ENCODE measurements at regions not wholly inside any gene's neighbourhood (a gene's known extent, or its start where the extent isn't known, plus 50 kb on each side); places are given as distances from the start of the nearest gene placed in this dataset.
"Not testable (repeated sequence)": the region's sequence is repeated elsewhere in the genome, so short reads cannot be mapped to it uniquely, and the experiment has no call there.

GRCh38 chr2:129819855-129820254 is 159.6 kb upstream of the RAB6C start:
- no peak for DNase-seq (ENCODE audit: low spot score)

DNA sequence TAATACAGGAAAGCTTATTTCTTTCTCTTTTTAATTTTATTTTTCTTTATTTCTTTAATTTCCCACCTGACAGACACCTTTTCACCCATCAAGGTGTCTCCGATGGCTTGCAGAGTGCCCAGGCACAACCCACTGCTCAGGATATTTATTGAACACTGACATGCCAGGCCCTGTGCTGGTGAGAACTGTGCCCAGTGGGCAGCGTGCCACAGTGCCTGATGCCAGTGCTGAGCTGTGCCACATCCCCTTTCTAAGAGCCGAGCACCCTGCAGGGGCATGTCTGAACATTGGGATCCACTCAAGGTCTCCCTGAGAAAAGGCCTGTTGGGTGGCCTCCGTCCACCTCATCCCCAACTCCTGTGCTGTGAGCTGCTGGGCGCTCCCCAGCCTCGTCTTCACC is 158.6 kb upstream of the RAB6C start:
- no peak for DNase-seq (ENCODE audit: low spot score)

DNA sequence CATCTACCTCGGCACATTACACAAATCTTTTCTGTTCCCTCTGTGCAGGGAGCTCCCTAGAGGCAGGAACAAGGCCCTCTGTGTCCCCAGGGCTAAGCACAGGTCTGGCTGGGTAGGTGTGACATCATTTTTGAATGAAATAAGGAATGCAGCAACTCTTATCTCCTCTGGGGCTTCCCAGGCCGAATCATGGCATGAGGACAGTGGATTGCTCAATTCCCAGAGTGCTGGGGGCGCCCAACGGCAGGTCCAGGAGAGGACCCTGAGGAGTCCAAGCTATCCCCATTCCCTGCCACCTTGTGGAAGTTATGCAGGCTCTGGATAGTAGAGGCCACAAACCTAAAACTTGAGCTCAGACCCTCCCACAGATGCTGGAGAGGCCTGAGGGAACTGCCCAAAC is 158.0 kb upstream of the RAB6C start:
- DNase-seq (ENCODE audit: low spot score) = no peak

GRCh38 chr2:129823044-129823443 is 156.4 kb upstream of the RAB6C start:
- no peak for DNase-seq (ENCODE audit: low spot score)

- no peak for DNase-seq (ENCODE audit: low spot score)
Measured at GRCh38 chr2:129827311-129828090, 152.0 kb upstream of the RAB6C start.

DNA sequence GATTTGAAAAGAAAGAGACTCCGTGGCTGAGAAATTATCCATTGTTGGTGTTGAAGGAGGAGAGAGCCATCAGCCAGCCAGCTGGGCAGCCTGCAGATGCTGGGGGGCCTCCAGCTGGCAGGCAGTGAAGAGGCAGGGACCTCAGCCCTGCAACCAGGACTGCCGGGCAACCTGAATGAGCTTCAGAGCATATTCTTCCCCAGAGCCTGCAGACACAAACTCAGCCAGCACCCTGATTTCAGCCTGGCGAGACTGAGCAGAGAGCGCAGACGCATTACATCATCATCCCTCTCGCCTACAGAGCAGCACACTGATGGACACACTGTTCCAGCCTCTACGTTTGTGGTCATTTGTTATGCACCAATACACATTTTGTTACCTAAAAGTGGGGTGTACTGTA is 150.7 kb upstream of the RAB6C start:
- DNase-seq (ENCODE audit: low spot score) = no peak

DNA sequence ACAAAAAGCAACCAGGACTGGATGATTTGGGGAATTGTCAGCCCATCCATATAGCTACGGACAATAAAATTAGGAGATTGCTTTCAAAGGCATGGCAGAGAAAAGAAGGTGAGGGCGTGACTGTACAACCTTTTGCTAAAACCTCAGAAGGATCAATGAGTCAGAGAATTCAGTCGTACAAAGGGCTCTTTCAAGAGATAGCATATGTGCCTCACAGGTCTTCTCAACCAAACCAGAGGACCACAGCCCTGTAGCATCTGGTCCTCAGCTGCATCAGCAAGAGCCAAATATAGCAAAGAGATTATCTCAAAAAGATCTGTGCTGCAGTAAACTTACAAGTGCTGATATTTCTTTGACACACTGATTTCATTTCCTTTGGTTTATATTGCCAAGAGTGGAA is 149.9 kb upstream of the RAB6C start:
- no peak for DNase-seq (ENCODE audit: low spot score)

- DNase-seq (ENCODE audit: low spot score) = no peak
Measured at GRCh38 chr2:129831018-129831417, 148.4 kb upstream of the RAB6C start.

- not testable (repeated sequence) for DNase-seq (ENCODE audit: low spot score)
Measured at GRCh38 chr2:129833465-129833864, 146.0 kb upstream of the RAB6C start.

DNA sequence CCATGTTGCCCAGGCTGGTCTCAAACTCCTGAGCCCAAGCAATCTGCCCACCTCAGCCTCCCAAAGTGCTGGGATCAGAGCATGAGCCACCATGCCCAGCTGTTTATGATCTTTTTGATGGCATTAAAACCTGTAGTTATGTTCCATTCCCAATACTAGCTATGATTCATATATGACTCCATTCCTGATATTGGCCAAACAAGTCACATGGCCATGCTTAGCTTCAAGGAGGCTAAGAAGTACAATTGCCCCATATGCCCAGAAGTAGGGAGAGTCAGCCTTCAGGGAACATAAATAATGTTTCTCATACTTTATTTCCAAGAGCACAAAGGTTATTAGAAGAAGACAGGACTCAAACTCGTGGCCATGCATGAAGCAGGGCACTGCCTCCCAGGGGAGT is 132.4 kb upstream of the RAB6C start:
- no peak for DNase-seq (ENCODE audit: low spot score)

DNA sequence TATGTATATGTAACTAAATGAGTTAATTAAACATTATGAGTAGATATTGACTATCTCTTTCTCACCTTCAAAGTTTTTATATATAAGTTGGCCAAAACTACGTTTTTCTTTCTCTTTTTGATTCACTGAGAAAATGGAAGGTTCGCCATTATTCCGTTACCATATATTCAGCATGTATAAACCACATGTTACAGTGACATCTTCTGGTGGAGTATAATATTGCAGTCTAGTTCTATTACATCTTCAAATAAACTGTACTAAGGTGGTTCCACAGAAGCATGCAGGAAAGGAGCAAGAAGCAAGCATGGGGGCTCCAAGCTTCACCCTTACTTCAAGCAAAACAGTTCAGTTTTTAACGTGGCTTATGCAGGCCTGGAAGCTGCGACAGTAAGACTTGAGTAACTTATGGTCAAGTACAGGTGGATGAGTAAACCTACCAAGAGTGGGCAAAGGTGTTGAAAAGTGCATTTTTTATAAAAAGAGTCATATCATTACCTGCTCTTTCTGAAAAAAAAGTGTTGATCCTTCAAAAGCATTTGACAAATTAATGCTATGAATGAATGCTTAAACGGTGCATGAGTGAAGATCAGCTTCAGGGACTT is 129.8 kb upstream of the RAB6C start:
- DNase-seq (ENCODE audit: low spot score) = peak; percentile 78

DNA sequence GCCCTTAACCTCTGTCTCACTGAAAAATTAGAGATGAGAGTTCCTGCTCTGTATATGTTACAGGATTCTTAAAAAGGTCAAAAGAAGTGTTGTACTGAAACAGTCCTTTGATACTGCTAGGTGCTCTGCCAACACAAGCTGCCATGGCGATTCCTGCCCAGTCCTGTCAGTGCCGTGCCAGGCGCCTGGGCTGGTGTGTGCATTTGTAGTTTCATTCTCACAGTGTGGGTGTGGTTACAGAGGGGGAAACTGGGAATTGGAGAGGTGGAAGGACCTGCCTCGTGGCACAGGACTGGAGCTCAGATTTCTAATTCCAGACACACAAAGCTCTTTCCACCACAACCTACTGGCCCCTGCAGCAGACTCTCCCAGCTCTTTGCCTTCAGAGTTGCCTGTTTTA is 122.3 kb upstream of the RAB6C start:
- no peak for DNase-seq (ENCODE audit: low spot score)

GRCh38 chr2:129859175-129859574 is 120.3 kb upstream of the RAB6C start:
- DNase-seq (ENCODE audit: low spot score) = no peak

- no peak for DNase-seq (ENCODE audit: low spot score)
Measured at GRCh38 chr2:129860088-129860487, 119.4 kb upstream of the RAB6C start.

DNA sequence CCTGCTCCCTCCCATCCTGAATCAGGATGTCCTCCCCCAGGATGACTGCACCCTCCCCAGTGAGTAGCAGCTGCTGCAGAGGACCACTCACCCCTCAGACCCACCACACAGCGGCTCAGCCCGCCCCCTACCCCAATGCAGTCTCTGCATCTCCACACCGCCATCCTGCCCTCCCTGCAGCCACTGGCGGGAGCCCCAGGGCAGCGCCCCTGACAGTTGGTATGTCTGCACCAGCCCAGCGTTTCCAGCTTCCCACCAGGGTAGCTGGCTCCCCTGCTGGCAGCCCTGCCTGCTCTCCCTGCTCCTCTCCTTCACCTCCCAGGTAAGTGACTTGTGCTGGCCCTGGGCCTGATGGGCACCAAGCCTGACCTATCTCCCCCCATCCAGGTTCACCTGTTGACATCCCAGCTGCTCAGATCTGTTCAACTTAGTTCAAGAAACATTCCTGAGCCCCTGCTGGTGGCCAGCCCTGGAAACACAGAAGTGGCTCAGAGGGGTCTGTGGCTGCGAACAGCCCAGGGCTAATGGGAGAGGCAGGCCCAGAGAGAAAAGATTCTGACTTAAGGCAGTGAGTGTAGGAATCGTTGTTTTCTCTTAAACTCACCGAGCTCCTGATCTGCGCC is 117.7 kb upstream of the RAB6C start:
- no peak for DNase-seq (ENCODE audit: low spot score)

DNA sequence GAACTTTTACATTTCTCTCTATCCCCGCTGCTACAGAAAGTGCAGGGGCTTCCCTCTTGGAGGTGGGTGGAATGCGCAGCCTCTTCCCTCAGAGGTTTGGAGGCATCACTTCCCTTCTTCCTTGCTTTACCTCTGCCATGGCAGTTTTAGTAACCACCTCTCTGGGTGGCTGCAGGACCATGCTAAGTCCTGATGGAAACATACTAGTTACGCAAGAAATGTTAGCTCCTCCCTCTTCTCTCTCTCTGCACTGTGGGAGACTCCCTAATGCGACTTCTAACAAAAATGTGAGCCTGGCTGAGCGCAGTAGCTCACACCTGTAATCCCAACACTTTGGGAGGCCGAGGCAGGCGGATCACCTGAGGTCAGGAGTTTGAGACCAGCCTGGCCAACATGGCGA is 116.8 kb upstream of the RAB6C start:
- DNase-seq (ENCODE audit: low spot score) = no peak

DNA sequence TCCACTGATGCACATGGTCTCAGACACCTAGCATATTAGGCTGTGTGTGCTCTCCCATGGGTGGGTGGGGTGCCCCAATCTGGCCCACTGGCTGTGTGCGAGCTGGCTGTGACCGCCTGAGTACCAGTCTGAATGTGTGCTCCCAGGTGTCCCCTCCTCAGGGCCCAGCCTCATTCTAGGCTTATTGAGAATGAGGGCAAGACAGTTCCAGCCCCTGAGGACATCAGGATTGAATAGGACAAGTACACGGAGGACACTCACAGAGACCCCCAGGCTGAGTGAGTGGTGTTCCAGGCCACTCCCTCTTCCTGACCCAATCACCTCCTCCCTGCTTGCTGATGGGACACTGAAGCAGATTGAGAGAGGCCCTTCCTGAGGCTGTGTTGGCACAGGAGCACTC is 116.1 kb upstream of the RAB6C start:
- DNase-seq (ENCODE audit: low spot score) = no peak

GRCh38 chr2:129864719-129865118 is 114.7 kb upstream of the RAB6C start:
- no peak for DNase-seq (ENCODE audit: low spot score)

GRCh38 chr2:129865976-129866375 is 113.5 kb upstream of the RAB6C start:
- DNase-seq (ENCODE audit: low spot score) = no peak

- no peak for DNase-seq (ENCODE audit: low spot score)
Measured at GRCh38 chr2:129866391-129866790, 113.1 kb upstream of the RAB6C start.

DNA sequence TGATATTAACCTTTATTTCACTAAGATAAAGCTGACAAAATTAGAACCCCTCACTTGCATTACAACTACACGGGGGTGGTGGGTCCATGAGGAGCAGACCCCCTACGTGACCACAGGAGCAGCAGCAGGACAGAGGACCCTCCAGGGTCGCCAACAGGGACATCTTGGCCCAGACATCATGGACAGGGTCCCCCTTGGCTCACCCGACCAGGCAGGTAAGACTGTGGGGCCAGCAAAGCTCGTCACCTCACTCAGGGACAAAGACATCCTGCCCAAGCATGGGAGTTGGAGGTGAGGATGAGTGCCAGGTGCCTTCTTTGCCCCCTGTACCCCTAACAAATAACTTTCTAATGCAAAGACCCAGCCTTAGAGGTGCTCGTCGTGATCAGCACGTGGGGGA is 111.3 kb upstream of the RAB6C start:
- DNase-seq (ENCODE audit: low spot score) = no peak

DNA sequence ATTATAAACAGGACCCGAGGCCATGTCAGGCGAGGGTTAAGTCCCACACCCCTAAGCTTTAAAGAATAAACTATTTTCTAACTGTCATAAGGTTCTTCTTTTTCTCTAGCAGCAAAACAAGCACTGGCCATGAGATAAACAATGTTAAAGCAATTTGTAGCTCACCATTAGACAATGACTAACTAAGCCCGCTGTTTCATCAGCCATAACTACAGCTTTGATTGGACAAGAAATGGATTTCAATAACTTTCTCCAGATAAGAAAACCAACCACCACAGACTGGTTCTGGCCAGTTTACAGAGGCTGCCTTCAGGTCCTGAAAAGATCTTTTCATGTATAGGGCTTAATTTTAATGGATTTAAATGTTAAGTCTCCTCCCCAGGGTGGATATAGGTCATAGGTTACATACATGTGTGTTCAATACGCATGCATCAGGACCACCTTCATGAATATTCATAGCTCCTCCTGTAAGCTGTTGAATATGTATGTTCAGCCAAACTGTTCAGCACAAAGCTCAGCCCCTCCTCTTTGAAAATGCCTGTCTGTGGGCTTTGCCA is 108.7 kb upstream of the RAB6C start:
- DNase-seq (ENCODE audit: low spot score) = no peak

DNA sequence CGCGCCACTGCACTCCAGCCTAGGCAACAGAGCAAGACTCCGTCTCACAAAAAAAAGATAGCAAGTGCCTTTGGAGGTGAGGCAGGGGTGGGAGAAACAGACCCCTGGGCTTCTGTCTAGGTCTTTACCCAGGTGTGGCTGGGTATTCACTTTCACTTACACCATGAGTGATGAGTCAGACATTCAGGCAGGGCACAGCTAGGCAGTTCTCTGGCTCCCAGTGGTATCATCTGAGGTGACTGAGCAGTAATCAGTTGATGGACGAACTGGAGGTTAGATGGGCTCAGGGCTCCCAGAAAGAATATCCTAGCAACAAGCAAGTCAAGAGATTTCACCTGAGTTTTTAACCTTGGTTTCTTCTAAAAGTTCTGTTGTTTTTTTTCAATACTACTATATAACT is 107.0 kb upstream of the RAB6C start:
- DNase-seq (ENCODE audit: low spot score) = no peak
